ENCODE measurements at regions not wholly inside any gene's neighbourhood (a gene's known extent, or its start where the extent isn't known, plus 50 kb on each side); places are given as distances from the start of the nearest gene placed in this dataset.
"Not testable (repeated sequence)": the region's sequence is repeated elsewhere in the genome, so short reads cannot be mapped to it uniquely, and the experiment has no call there.

GRCh38 chr5:130773813-130774212 lies 391.2 kb downstream of the HINT1 start:
- Mint-ChIP-seq H3K27me3 (peaks cover 11% of the 10 kb centered on the region), H3K27ac (no peak overlapping the region), H3K9me3 (no peaks in the 10 kb centered on the region), H3K4me3 (no peak overlapping the region), H3K4me1 (no peaks in the 10 kb centered on the region)
- DNase-seq (no peak), ATAC-seq (no peak)

- Mint-ChIP-seq H3K4me1 (no peaks in the 10 kb centered on the region), H3K4me3 (no peak overlapping the region), H3K9me3 (peaks cover 0 to 8% of the 10 kb centered on the region in 2 donors), H3K27me3 (peaks cover 8% of the 10 kb centered on the region), H3K27ac (no peak overlapping the region)
- ATAC-seq (no peak), DNase-seq (no peak)
These were observed 403.0 kb downstream of the HINT1 start for GRCh38 chr5:130762031-130762430.

DNA sequence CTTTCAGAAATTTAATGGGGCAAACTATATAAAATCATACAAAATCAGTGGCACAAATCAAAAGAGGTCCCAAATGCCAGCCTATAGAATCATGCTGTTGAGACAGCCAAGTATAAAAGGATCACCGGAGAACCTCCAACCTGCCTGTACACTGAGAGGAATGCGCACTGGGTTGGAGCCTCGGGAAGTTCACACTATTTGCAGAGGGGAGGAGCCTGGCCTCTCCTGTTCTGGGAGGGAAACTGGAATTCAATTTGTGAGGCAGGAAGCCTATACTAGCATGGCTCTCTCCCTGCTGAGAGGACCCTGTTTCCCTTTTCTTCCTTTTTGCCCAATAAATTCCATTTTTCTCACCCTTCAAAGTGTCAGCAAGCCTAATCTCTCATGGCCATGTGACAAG lies 406.0 kb downstream of the HINT1 start:
- Mint-ChIP-seq H3K4me3 (no peak overlapping the region), H3K27me3 (no peaks in the 10 kb centered on the region), H3K4me1 (no peaks in the 10 kb centered on the region), H3K9me3 (no peaks in the 10 kb centered on the region), H3K27ac (no peak overlapping the region)
- no peak for ATAC-seq
- DNase-seq, result no peak

DNA sequence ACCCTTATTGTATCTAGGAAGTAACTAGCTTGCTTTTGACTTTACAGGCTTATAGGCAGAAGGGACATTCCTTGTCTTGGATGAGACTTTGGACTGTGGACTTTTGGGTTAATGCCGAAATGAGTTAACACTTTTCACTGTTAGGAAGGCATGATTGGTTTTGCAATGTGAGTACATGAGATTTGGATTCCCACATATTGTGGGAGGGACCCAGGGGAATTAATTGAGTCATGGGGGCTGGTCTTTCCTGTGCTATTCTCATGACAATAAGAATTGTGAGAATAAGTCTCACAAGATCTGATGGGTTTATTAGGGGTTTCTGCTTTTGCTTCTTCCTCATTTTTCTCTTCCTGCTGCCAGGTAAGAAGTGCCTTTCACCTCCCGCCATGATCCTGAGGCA lies 417.5 kb downstream of the HINT1 start:
- DNase-seq (no peak), ATAC-seq (no peak)
- Mint-ChIP-seq H3K4me1 (no peaks in the 10 kb centered on the region), H3K4me3 (no peak overlapping the region), H3K9me3 (no peaks in the 10 kb centered on the region), H3K27ac (no peak overlapping the region), H3K27me3 (no peaks in the 10 kb centered on the region)

GRCh38 chr5:130746641-130747040 lies 418.4 kb downstream of the HINT1 start:
- not testable (repeated sequence) for H3K27ac Mint-ChIP-seq, DNase-seq, H3K4me3 Mint-ChIP-seq, H3K9me3 Mint-ChIP-seq, ATAC-seq, H3K27me3 Mint-ChIP-seq, H3K4me1 Mint-ChIP-seq

DNA sequence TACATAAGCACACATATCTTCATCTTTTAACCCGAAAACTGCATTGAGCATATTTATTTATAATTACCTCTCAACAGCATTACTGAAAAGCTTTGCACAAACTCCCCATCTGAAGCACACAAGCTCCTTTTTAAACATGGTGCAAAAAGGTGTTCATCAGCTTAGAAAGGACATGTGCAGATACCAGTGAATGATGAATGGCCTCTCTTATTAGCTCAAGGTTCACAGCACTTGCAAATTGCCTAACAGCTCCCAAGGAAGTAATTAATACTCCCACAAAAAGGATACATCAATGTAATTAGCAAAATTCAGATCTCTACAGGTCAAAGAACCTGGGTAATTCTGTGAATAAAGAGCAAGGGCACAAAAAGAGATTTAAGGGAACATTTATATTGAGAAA lies 422.0 kb downstream of the HINT1 start:
- ATAC-seq, result no peak
- Mint-ChIP-seq H3K4me1 (no peaks in the 10 kb centered on the region), H3K27ac (no peak overlapping the region), H3K4me3 (no peak overlapping the region), H3K27me3 (no peaks in the 10 kb centered on the region), H3K9me3 (peaks cover 0 to 5% of the 10 kb centered on the region in 2 donors)
- no peak for DNase-seq

GRCh38 chr5:130740047-130740569 lies 424.9 kb downstream of the HINT1 start:
- no peak for ATAC-seq
- no peak overlapping the region for H3K4me3 Mint-ChIP-seq

DNA sequence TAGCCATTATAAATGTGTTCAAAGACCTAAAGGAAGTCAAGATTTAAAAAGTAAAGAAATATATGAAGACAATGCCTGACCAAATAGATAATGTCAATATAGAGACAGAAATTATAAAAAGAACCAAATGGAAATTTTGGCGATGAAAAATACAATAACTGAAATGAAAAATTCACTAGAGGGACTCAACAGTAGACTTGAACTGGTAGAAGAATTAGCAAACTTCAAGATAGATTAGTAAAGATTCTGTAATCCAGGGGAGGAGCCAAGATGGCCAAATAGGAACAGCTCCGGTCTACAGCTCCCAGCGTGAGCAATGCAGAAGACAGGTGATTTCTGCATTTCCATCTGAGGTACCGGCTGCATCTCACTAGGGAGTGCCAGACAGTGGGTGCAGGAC lies 433.2 kb downstream of the HINT1 start:
- ATAC-seq, result no peak
- Mint-ChIP-seq H3K4me3 (no peak overlapping the region), H3K27ac (no peak overlapping the region), H3K27me3 (no peaks in the 10 kb centered on the region), H3K9me3 (peaks cover 6 to 13% of the 10 kb centered on the region in 2 donors), H3K4me1 (no peaks in the 10 kb centered on the region)
- no peak for DNase-seq

More at GRCh38 chr5:130740047-130740569, 424.9 kb downstream of the HINT1 start:
- H3K27me3 Mint-ChIP-seq, result no peaks in the 10 kb centered on the region
- no peak for DNase-seq
- no peak overlapping the region for H3K27ac Mint-ChIP-seq
- H3K9me3 Mint-ChIP-seq, result peaks cover 0 to 5% of the 10 kb centered on the region in 2 donors
- no peaks in the 10 kb centered on the region for H3K4me1 Mint-ChIP-seq

- H3K9me3 Mint-ChIP-seq, result peaks cover 6 to 13% of the 10 kb centered on the region in 2 donors
- no peak overlapping the region for H3K4me3 Mint-ChIP-seq
- DNase-seq (no peak), ATAC-seq (no peak)
- H3K4me1 Mint-ChIP-seq, result no peaks in the 10 kb centered on the region
- no peak overlapping the region for H3K27ac Mint-ChIP-seq
- no peaks in the 10 kb centered on the region for H3K27me3 Mint-ChIP-seq
These were observed 435.5 kb downstream of the HINT1 start for GRCh38 chr5:130729541-130729940.

DNA sequence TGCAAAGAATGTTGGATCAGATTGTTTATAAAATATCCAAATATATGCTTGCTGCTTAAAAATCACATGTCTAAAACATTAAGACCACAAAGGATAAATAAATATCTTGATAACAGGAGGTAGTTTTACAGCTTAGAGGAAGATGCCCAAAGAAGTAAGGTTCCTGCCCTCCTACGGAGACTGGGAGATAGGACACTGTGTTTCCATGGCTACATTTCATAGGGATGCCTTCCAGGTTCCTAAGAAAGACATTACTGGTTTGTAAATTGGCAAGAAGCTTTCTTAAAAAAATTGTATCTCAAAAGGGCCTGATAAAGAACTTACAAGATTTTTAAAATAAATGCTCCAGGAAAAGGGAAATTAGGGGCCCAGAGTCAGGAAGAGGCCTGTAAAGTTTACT lies 437.2 kb downstream of the HINT1 start:
- H3K9me3 Mint-ChIP-seq, result peaks cover 6 to 13% of the 10 kb centered on the region in 2 donors
- DNase-seq, result no peak
- no peaks in the 10 kb centered on the region for H3K27me3 Mint-ChIP-seq
- no peak for ATAC-seq
- H3K27ac Mint-ChIP-seq, result no peak overlapping the region
- no peaks in the 10 kb centered on the region for H3K4me1 Mint-ChIP-seq
- no peak overlapping the region for H3K4me3 Mint-ChIP-seq

- no peaks in the 10 kb centered on the region for H3K4me1 Mint-ChIP-seq
- DNase-seq, result no peak
- H3K27me3 Mint-ChIP-seq, result no peaks in the 10 kb centered on the region
- no peaks in the 10 kb centered on the region for H3K9me3 Mint-ChIP-seq
- H3K4me3 Mint-ChIP-seq, result no peak overlapping the region
- ATAC-seq, result no peak
- H3K27ac Mint-ChIP-seq, result no peak overlapping the region
These were observed 440.4 kb downstream of the HINT1 start for GRCh38 chr5:130724658-130725057.

DNA sequence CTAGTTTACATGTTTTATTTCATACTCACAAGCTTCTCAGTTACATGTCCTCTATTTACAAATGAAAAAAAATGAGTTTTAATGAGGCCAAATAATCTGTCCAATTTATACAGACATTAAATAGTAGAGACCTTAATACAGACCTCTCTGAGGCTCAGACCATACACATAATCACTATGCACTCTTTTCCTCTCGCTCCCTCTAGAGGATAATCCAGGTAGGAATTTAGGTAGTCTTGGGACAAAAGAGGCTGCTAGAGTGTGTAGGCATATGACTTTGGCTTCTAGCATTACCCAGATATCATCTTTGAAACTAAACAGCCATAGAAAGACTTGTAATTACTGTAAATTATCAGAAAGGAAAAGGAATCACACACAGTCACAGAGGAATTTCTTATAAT lies 444.7 kb downstream of the HINT1 start:
- no peak for DNase-seq
- no peak for ATAC-seq
- Mint-ChIP-seq H3K4me3 (no peak overlapping the region), H3K27me3 (peaks cover 8% of the 10 kb centered on the region), H3K9me3 (no peaks in the 10 kb centered on the region), H3K4me1 (no peaks in the 10 kb centered on the region), H3K27ac (no peak overlapping the region)

DNA sequence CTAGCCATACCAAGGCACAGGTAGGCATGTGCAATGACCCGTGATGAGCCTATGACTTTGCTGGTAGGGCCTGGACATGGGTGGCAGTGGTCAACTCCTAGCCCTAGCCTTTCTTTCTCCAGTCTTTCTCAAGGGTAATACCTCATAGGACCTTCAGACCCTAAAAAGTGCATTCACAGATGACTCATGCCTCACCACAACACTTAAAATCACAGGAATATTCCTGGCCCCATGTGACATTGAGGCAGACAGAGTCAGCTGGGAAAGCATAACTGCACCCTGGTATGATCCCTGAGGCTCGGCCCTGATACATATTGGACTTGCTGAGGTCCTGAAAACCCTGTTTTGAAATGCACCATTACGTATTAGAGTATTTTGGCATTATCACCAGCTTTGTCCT lies 449.5 kb downstream of the HINT1 start:
- no peaks in the 10 kb centered on the region for H3K4me1 Mint-ChIP-seq
- H3K27ac Mint-ChIP-seq, result no peak overlapping the region
- no peak for DNase-seq
- H3K9me3 Mint-ChIP-seq, result no peaks in the 10 kb centered on the region
- no peak for ATAC-seq
- no peak overlapping the region for H3K4me3 Mint-ChIP-seq
- H3K27me3 Mint-ChIP-seq, result peaks cover 8% of the 10 kb centered on the region

- H3K4me1 Mint-ChIP-seq, result no peaks in the 10 kb centered on the region
- no peaks in the 10 kb centered on the region for H3K9me3 Mint-ChIP-seq
- no peak overlapping the region for H3K4me3 Mint-ChIP-seq
- DNase-seq (no peak), ATAC-seq (no peak)
- peaks cover 8% of the 10 kb centered on the region for H3K27me3 Mint-ChIP-seq
- no peak overlapping the region for H3K27ac Mint-ChIP-seq
These were observed 450.9 kb downstream of the HINT1 start for GRCh38 chr5:130714200-130714599.

DNA sequence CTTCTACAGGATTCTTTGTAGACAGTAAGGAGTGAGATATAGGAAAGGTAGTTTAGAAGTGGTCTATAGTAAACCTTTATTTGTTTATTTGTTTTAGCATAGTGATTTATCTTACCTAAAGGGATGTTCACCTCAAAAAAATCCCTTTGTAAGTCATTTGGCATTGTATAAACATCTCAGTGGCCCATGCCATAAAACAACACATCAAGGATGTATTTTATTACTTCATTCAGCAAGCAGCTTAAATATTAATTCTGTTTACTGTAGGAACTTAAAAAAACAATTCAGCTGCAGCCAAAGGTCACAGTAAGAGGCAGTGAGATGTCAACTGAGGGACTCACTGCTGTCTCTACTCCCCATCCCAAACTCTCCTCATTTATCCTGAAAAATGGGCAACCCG lies 452.7 kb downstream of the HINT1 start:
- DNase-seq (no peak), ATAC-seq (no peak)
- no peak overlapping the region for H3K4me3 Mint-ChIP-seq
- no peak overlapping the region for H3K27ac Mint-ChIP-seq
- no peaks in the 10 kb centered on the region for H3K9me3 Mint-ChIP-seq
- H3K4me1 Mint-ChIP-seq, result no peaks in the 10 kb centered on the region
- H3K27me3 Mint-ChIP-seq, result peaks cover 4% of the 10 kb centered on the region

DNA sequence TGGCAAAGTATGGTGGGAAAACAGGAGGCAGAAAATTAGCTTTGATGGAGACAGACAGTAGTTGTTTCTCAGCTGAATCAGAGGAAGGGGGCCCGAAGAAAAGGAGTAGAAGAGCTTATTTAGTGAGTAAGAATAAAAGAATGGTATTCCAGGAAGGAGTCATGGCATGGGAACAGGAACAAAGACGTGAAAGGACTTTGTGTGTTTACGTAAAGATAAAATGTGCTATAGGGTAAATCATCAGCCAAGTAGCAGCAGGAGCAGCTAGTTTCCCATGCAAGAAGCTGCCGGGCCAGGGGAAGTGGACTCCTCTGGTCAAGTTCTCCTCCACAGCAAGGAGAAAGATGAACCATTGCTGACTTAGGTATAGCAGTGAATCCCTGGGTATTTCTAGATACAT lies 454.5 kb downstream of the HINT1 start:
- H3K4me1 Mint-ChIP-seq, result no peaks in the 10 kb centered on the region
- H3K4me3 Mint-ChIP-seq, result no peak overlapping the region
- H3K27ac Mint-ChIP-seq, result no peak overlapping the region
- H3K9me3 Mint-ChIP-seq, result no peaks in the 10 kb centered on the region
- ATAC-seq, result no peak
- no peak for DNase-seq
- no peaks in the 10 kb centered on the region for H3K27me3 Mint-ChIP-seq

- DNase-seq, result no peak
- Mint-ChIP-seq H3K4me3 (no peak overlapping the region), H3K27ac (no peak overlapping the region), H3K9me3 (no peaks in the 10 kb centered on the region), H3K27me3 (no peaks in the 10 kb centered on the region), H3K4me1 (no peaks in the 10 kb centered on the region)
- no peak for ATAC-seq
These were observed 456.3 kb downstream of the HINT1 start for GRCh38 chr5:130708754-130709153.
